ENCODE measurements at regions not wholly inside any gene's neighbourhood (a gene's known extent, or its start where the extent isn't known, plus 50 kb on each side); places are given as distances from the start of the nearest gene placed in this dataset.

DNA sequence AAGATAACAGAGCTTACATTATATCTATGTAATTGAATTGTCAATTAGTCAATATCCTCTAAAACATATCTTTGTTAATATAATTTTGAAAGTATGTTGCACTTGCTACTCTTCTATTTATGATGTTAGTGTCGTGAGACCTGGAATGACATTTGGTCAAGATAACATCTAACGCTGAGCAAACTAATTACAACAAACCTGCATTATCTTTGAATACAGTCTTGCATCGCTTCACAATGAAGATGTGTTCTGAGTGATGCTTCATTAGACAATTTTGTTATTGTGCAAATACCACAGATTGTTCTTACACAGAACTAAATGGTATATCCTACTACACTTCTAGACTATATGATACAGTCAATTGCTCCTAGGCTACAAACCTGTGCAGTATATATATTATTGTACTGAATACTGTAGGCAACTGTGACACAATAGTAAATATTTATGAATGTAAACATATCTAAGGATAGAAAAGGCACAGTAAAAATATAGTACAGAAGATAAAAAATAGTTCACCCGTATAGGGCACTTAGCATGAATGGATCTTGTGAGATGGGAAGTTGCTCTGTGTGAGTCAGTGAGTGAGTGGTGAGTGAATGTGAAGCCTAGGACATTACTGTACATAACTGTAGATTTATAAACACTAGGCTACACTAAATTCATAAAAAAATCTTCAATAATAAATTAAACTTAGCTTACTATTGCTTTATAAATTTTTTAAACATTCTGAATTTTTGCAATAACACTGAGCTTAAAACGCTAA, 1773.8 kb downstream of the PCDH9 start:
- Histone ChIP-seq H3K27me3 (ENCODE audit: control insufficient read depth in 2 of 2, insufficient read depth in 2 of 2, low read length in 2 of 2) (no peaks in the 10 kb centered on the region), H3K4me3 (replicated peaks in 1 of 3; ENCODE audit: insufficient read depth in 1 of 3, low read depth in 1 of 3, low read length in 3 of 3) (no peak overlapping the region), H3K4me2 (ENCODE audit: insufficient read depth, low read length) (no peak overlapping the region), H3K79me2 (ENCODE audit: control insufficient read depth, insufficient read depth, low read length) (no peaks in the 10 kb centered on the region), H3K27ac (ENCODE audit: insufficient read depth, low read depth, low read length) (no peak overlapping the region), H3K4me1 (ENCODE audit: control insufficient read depth, extremely low read depth, insufficient read depth, low read length) (no peaks in the 10 kb centered on the region), H2AFZ (ENCODE audit: low read depth, low read length) (no peak overlapping the region), H3K36me3 (ENCODE audit: control insufficient read depth in 2 of 2, extremely low read depth in 1 of 2, insufficient read depth in 2 of 2, low read length in 2 of 2) (no peaks in the 10 kb centered on the region), H3K9me1 (replicated peaks; ENCODE audit: control insufficient read depth, extremely low read depth, insufficient read depth, low read length) (no peaks in the 10 kb centered on the region), H4K20me1 (replicated peaks; ENCODE audit: control insufficient read depth, extremely low read depth, insufficient read depth, low read length) (no peaks in the 10 kb centered on the region), H3K9me3 (replicated peaks; ENCODE audit: control insufficient read depth, insufficient read depth, low read length) (no peaks in the 10 kb centered on the region), H3K9ac (replicated peaks; ENCODE audit: extremely low read depth, insufficient read depth, low read length) (no peak overlapping the region)
- no TSS peak for BruUV-seq (replicated peaks)
- TF ChIP-seq JUN (IDR thresholded peaks at IDR 0.05; ENCODE audit: borderline replicate concordance, insufficient read depth, insufficient read length, low read depth) (no peak), GATA2 (IDR thresholded peaks at IDR 0.05; ENCODE audit: insufficient read depth, insufficient read length, low read depth, low read length) (no peak), MYC (IDR thresholded peaks at IDR 0.05; ENCODE audit: low read depth, low read length) (no peak), EZH2 (IDR thresholded peaks at IDR 0.05; ENCODE audit: borderline replicate concordance, low read depth, low read length, severe bottlenecking) (no peak), POLR2A (IDR thresholded peaks at IDR 0.05; ENCODE audit: low read depth, low read length) (no peak), FOS (IDR thresholded peaks at IDR 0.05; ENCODE audit: borderline replicate concordance, insufficient read depth, low read length) (no peak), POLR2AphosphoS5 (IDR thresholded peaks at IDR 0.05; ENCODE audit: insufficient read depth, low read depth, low read length) (no peak)
- TF ChIP-seq, protein P1, sequence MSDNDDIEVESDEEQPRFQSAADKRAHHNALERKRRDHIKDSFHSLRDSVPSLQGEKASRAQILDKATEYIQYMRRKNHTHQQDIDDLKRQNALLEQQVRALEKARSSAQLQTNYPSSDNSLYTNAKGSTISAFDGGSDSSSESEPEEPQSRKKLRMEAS (IDR thresholded peaks at IDR 0.05; ENCODE audit: insufficient read depth, insufficient read length) = no peak
- TF ChIP-seq, protein P2, sequence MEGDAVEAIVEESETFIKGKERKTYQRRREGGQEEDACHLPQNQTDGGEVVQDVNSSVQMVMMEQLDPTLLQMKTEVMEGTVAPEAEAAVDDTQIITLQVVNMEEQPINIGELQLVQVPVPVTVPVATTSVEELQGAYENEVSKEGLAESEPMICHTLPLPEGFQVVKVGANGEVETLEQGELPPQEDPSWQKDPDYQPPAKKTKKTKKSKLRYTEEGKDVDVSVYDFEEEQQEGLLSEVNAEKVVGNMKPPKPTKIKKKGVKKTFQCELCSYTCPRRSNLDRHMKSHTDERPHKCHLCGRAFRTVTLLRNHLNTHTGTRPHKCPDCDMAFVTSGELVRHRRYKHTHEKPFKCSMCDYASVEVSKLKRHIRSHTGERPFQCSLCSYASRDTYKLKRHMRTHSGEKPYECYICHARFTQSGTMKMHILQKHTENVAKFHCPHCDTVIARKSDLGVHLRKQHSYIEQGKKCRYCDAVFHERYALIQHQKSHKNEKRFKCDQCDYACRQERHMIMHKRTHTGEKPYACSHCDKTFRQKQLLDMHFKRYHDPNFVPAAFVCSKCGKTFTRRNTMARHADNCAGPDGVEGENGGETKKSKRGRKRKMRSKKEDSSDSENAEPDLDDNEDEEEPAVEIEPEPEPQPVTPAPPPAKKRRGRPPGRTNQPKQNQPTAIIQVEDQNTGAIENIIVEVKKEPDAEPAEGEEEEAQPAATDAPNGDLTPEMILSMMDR (IDR thresholded peaks at IDR 0.05; ENCODE audit: extremely low read depth in 1 of 2, insufficient read depth in 1 of 2, low read depth in 1 of 2, low read length in 2 of 2) = no peak
- CTCF ChIA-PET = interaction anchor here (0.8 kb wide), 1 partner anchor 17 kb away, joined by 4 read pairs; no protein-coding TSS in a partner anchor
- intact Hi-C loops (cut with micrococcal nuclease) = no loop called here
- no peak for DNase-seq (ENCODE audit: low read depth, low spot score)
- FAIRE-seq = no peak
- POLR2A ChIA-PET = no interaction called here
- dilution Hi-C loops (cut with MboI; ENCODE audit: extremely low pct_ligation_motif_present, low sequenced_read_pairs) = no loop called here

Measured in endothelial cell of umbilical vein (primary cell).